HG03045 (cell line): ENCODE measurements at regions not wholly inside any gene's neighbourhood (a gene's known extent, or its start where the extent isn't known, plus 50 kb on each side); places are given as distances from the start of the nearest gene placed in this dataset.
"Not testable (repeated sequence)": the region's sequence is repeated elsewhere in the genome, so short reads cannot be mapped to it uniquely, and the experiment has no call there.

ENCODE experiments used
- ATAC-seq: cut with Tn5 transposase; IDR thresholded peaks from one replicate; pipeline ENCODE4 v1.9.1; 2021; ENCODE audit warnings: mild to moderate bottlenecking, moderate library complexity; ENCODE audit not compliant: unreplicated experiment

DNA sequence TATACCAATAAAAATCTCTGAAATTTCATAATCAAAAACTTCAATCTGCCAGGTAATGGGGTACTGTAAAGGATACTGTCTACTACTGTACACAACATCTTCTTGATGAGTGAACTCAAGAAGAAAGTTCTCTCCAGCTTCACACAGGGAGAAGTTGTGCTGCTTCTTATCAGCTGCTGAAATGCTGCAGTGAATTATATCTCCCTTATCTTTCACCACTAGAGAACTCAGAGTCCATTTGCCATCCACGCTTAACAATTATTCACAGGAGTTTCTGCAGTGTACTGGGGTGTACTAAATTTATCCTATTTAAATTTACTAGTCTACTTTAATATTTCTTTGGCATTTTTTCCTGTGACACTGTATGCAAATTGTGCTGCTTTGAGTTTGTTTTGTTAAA, 384.8 kb downstream of the TFAP2B start:
- ATAC-seq: no peak

DNA sequence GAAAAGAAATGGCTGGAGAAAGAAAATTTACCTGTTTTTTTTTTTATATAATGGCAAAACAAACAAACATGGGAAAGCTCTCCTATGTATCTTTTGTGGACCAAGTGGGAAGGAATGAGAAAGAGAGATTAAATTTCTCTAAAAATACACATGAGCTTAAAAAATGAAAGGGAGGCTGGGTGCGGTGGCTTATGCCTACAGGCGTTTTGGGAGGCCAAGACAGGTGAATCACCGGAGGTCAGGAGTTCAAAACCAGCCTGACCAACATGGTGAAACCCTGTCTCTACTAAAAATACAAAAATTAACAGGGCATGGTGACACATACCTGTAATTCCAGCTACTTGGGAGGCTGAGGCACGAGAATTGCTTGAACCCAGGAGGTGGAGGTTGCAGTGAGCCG, 388.0 kb downstream of the TFAP2B start:
- not testable (repeated sequence) for ATAC-seq

DNA sequence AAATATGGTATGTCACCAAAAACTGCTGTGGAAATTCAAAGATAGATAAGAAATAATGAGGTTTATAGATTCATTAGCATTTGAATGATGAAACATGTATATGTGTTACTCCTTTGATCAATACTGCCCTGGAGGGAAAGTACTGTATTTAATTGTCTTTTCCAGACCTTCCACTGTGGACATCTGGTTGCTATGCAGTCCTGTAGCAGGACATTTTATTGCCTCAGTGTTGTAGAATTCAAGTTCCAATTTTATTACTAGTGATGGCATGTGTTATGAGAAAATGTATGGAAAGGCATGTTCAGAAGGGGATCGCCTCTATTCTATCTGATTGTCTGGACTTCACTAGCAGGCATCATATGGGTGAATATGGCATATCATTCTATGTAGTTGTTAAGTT, 391.0 kb downstream of the TFAP2B start:
- no peak for ATAC-seq

DNA sequence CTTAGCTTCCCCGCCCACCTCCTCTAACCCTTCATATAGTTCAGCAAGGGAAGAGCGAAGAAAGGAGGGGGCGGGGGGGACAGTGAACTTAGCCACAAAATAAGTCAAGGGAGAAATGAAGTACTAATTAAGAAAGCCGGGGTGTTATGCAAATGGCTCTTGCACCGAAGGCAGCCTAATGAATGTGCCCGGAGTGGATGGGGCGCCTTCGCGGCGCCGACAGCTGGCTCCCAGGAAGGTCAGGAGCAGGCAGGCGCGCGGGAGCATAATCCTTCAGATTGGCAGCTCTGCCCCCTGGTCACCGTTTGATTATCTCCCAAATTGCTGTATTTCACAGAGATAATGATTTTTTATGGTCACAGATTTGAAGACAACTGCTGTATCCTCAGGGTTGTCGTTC, 395.1 kb downstream of the TFAP2B start:
- ATAC-seq: no peak

DNA sequence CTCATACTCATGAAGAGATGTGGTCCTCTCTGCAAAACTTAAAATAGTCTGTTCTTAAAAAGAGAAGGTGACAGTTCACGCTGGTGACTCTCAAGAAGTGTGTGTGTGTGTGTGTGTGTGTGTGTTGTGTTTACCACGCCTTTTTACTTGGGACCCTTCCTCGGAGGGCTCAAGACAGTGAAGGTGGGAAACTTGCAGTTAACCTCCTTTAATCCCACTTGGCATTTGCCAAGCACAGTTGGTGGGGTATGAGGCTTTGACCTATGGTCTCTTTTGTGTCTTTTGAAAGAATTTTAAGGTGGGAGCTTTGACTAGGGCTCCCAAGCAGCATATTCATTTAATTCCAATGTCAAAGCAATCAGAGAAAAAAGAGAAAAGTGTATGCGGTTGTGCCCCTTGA, 395.8 kb downstream of the TFAP2B start:
- ATAC-seq: no peak

DNA sequence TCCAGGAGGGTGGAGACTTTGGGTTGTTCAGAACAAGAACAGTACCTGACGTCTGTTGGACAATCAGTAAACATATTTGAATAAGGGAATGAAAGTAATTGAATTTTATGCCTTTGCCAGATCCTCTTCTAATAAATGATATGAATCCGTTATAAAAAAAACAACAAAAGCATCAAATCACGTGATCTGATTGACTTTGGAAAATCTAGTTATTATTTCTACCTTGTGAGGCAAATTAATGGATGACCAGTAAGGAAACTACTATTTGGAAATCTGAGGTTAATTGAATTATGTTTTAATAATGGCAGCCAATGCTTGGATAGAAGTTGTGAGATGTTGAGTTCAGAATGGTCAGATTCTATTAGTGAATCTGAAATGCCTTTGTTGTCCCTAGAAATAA, 399.5 kb downstream of the TFAP2B start:
- ATAC-seq: no peak

DNA sequence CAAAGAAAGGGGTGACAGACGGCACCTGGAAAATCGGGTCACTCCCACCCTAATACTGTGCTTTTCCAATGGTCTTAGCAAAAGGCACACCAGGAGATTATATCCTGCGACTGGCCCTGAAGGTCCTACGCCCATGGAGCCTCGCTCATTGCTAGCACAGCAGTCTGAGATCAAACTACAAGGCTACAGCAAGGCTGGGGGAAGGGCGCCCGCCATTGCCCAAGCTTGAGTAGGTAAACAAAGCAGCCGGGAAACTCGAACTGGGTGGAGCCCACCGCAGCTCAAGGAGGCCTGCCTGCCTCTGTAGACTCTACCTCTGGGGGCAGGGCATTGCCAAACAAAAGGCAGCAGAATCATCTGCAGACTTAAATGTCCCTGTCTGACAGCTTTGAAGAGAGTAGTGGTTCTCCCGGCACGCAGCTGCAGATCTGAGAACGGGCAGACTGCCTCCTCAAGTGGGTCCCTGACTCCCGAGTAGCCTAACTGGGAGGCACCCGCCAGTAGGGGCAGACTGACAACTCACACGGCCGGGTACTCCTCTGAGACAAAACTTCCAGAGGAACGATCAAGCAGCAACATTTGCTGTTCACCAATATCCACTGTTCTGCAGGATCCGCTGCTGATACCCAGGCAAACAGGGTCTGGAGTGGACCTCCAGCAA, 406.0 kb downstream of the TFAP2B start:
- not testable (repeated sequence) for ATAC-seq

DNA sequence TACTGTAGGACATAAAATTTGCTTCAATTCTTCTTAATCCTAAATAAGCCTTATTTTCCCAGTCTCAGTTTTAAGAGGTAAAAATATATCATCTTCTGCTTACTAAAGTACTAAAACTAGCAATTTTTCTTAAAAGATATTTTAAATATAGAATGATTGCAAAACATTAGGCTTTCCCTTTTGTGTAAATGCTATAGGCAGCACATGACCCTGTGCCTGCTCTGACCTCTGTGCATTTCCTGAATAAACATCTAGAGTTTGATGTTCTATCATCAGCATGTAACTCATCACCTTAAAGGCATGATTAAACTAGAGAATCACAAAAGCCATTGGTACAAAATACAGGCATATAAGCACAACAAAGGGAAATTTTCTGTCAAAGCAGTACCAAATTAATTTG, 422.7 kb downstream of the TFAP2B start:
- no peak for ATAC-seq

DNA sequence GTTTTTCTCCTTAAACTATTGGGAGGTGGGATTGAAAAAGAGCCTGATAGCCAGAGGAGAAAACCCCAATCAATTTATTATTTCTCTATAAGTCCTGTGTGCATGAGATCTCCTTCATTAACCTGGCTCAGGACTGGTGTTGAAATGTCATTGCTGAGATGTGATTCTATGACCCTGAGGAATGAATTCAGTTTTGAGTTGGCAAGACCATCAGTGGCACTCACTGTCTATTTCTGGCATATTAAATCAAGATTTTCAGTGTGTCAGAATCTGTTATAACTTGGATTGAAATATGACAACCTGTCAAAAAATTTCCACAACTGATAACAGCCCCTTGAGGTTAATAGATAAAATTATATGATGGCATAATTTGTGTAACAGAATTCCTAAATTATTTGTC, 431.1 kb downstream of the TFAP2B start:
- ATAC-seq: no peak

DNA sequence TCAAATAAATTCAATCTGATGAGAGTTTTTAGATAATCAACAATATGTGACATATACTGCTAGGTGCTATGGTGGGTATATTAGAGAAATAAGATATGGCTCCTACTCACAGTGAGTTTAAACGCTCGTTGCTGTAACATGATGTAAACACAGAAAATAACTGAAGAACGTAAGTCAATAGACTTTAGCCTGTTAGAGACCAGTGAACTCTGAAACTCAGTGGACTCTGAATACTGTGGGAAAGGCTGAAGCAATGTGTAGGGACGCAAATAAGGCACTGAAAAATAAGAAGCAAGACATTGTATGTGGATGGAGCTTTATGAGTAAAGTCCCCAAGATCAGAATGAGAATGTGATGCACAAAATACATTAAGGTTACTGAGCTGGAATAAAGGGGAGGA, 431.6 kb downstream of the TFAP2B start:
- ATAC-seq: no peak

DNA sequence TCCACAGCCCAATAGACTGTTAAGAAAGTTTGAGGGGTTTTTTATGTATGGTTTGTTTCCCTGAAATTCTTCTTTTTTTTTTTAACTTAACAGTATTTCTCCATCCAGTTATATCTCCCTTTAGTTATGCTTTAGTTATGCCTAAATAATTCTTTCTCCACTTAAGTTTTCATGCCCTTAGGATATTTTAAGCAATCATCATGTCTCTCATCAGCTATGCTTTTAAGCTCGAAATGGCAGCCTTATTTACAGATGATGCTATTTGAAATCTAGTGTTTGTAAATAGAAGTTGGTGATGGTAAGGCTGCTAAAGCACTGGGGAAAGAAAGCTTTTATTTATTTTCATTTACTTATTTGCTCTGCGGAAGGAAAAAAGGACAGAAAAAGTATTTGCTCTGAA, 439.3 kb downstream of the TFAP2B start:
- no peak for ATAC-seq

DNA sequence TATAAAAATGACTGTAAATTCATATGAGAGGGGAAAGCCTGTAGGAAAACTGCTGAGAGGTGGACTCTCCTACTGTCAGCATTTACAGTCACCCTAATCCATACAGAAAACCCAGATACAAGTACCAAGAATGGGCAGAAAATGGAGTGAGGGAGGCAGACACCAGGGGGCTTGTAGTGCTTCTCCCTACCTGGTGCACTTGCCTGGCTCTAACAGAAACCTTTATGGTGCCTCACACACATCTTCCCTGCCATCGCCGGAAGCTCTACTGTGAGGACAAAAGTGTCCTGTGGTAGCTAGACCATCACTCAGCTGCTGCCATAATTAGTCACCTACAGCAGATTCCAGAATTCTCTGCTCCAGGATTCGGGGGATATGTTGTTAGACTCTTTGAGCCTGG, 441.3 kb downstream of the TFAP2B start:
- no peak for ATAC-seq

DNA sequence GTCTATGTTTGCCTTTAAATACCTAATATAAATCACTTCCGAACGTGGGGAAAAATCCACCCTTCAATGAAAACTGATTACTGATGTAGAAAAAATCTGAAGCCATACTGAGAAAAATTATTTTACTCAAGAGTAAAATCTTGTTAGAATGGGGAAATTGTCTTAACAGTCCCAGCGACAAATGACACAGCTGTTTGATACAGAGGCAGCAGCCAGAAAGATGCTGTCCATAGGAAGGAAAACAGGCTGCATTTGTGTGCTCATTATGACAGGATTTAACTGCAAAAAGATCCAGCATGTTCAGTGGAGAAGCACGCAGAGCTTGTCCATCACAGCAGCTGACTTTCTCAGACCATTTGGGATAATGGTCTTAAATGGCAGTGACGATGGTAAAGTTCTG, 443.0 kb downstream of the TFAP2B start:
- no peak for ATAC-seq

DNA sequence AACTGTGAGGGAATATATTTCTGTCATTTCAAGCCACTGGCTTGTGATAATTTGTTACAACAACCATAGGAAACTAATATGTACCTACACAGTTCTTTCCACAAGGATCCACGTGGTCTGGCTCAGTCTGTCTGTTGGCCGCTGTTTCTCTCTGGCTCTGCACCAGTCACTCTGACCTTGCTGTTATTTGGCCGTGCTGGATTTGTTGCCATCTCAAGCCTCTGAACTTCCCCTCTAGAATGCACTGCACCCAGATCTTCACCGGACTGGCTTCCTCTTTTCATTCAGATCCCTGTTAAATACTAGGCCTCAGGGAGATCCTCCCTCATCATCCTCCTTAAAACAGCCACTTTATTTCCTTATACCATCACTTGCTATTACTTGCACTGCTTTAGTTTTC, 446.8 kb downstream of the TFAP2B start:
- ATAC-seq: no peak

DNA sequence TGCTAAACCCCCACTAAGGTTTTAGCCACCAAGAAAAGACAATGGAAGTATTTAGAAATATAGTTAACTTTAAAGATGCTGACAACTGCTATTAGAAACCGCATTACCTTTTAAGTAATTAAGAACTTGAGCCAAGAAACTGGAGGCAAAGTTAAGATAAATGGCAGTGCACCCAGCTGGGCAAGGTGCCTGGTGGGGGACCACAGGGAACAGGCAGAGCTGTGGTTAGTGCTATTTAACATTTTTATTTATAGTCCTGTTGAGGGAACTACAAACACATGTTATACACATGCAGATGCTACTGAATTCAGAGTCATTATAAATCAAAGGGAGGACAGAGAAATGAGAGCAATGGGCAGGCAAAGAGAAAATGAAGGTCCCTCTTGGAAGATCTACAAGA, 447.9 kb downstream of the TFAP2B start:
- no peak for ATAC-seq

DNA sequence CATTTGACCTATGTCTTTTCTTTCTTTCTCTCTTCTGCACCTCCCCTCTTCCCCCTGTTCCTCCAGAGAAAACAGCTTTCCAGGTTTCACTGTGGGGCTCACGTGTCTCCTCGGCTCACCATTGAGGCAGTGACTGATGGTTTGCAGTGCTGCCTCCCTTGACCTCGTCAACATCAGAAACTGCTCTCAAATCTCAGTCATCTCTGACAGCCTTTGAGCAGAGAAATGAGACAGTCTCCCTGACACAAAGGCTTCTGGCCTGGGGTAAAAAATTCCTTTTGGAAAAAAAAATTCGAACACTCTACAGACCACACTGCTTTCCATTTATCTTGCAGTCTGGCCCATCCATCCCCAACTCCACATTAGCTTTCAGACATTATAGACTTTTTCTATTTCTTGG, 450.0 kb downstream of the TFAP2B start:
- ATAC-seq: no peak

DNA sequence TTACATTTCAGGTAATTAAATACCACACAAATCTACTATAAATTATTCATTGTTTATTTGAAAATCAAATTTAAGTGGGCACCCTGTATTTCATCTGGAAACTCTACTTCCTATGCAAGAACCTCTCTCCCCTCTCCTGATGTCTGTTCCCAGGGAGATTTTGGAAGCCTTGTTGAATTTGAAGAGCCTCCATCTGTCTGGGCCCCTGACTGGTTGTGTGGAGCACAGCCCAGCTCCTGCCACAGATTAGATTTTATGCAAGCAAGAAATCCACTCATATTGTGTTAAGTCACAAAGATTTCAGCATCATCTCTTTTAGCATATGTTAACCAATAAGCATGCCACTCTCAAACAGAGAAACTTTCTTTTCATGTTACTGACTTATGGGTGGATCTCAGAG, 451.2 kb downstream of the TFAP2B start:
- no peak for ATAC-seq

DNA sequence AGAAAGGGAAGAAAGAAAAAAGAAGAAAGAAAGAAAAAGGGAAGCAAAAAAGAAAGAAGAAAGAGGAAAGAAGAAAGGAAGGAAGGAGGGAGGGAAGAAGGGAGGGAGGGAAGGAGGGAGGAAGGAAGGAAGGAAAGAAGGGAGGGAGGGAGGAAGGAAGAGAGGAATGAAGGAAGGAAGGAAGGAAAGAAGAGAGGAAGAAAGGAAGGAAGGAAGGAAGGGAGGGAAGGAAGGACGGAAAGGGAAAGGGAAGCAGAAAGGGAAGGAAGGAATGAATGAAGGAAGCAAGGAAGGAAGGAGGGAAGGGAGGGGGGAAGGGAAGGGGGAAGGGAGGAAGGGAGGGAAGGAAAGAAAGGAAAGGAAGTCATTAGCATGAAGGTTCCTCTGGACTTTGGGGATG, 452.9 kb downstream of the TFAP2B start:
- no peak for ATAC-seq

DNA sequence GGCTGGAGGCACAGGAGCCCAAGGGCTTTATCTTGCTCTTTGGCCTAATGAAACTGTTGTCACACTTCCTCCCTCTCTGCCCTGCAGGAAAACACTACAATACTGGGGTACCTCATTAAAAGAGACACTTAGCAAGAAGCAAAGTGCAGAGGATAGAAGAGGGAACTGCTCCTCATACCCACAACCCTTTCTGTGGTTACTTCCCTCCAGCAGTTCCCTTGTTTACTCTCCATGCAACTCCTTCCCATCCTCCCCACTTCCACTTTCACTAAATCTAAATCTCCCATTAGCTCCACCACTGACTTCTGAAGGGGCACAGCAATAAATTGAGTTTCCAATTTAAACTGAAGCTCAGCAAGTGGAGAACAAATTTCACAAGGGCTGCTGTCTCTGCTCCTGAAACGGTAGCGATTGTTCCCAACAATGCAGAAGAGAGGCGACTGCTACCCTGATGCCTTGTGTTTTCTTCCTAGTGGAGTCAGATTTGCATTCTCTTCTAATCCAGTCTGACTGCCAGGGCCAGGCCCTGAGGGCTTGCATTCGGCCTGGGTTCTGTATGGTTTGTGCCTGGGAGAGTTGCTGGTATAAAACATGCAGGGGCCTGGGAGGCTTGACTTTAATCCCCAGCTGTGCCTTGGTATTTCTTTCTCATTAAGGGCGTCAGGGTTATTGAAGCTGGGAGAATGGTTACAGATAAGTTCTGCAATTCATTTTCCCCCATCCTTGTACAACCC, 454.7 kb downstream of the TFAP2B start:
- ATAC-seq: no peak

DNA sequence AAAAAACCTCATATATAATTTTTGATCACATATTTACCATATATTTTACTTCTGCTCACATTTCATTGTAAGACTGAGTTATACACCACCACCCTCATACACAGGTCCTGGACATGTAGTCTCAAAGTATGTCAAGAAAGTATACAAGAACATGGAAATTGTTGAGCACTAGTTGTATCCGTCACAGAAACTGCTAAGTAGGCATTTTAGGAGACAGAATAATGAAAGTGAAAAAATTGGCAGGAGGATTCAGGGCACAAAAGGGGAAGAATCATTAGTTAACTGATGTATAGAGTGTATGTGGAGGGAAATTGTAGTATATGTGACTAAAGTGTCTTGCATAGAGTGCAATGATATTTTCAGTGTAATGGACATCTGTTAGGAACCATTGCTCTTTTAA, 458.8 kb downstream of the TFAP2B start:
- ATAC-seq: no peak

DNA sequence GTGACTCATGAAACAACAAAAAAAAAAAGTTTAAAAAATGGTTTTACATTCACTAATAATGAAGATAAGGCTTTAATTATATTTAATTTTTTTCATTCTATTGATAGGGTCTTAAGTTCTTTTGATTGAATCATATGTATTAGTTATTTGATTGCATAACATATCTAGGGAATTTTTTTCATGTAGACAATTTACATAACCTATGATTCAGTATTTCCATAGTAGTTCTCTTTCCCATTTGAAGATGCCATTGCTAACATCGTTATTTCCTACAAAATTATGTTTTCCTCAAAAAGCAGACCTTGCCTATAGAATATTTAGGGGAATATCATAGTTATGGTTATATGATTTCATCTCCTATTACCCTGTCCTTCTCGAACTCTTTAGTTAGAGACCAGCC, 463.4 kb downstream of the TFAP2B start:
- ATAC-seq: no peak

DNA sequence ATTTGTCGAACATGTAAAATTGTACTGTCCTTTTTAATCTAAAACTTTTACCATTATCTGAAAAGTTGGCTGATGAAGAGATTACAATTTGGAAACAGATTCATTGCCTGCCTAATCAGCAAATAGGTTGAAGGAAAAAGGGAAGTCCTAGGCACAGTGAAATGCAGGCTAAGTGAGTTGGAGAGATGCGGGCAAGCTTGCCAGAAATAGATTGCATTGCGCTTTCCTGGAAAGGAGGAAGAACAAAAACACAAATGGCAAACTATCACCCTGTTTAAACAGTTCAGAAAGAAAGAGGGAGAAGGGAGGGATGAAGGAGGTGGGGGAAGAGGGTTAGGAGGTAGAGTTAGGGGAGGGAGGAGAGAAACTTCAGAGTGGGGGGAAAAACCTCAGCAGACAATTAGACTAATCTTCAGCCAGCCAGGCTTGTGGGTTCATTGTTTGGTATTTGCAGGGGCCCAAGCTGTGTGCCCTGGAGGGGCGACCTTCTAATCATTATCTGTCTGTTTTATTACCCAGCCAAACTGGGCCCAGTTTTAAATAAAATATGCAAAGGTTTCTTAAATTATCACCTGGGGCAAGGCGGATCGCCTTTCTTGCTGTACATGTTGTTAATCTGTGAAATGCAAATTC, 465.2 kb downstream of the TFAP2B start:
- ATAC-seq: no peak
